CD8-positive, alpha-beta memory T cell (primary cell): ENCODE measurements at regions not wholly inside any gene's neighbourhood (a gene's known extent, or its start where the extent isn't known, plus 50 kb on each side); places are given as distances from the start of the nearest gene placed in this dataset.

Experiments used
- CTCF ChIA-PET: fragments of 350-600 bp; sonication (Branson Sonifier 250); formaldehyde crosslinking; loops from one replicate; lab custom pipeline; 2021; ENCODE audit warnings: antibody characterized with exemption; lab: Charles Lee
- POLR2A ChIA-PET: fragments of 350-600 bp; sonication (Branson Sonifier 250); formaldehyde crosslinking; loops from one replicate; lab custom pipeline; 2021; ENCODE audit warnings: antibody characterized with exemption; lab: Charles Lee
- DNase-seq, 5 donors: peaks; one replicate each; pipeline versions ENCODE4 v3.0.0 to v3.0.0-alpha.2; 2020 to 2022; ENCODE audit warnings: mixed read lengths in 1 of 5
- H3K27ac ChIP-seq: one replicate; pipeline ENCODE4 v1.7.0; 2013; ENCODE audit warnings: low read depth, mild to moderate bottlenecking, low read length, moderate library complexity
- H3K27me3 ChIP-seq: 2 replicates; pipeline ENCODE4 v1.7.0; 2013; ENCODE audit warnings: low read length, mild to moderate bottlenecking; ENCODE audit not compliant: insufficient read depth, poor library complexity, severe bottlenecking
- H3K36me3 ChIP-seq: 2 replicates; pipeline ENCODE4 v1.7.0; 2013; ENCODE audit warnings: mild to moderate bottlenecking, low read length, moderate library complexity; ENCODE audit not compliant: insufficient read depth
- H3K4me1 ChIP-seq: 2 replicates; pipeline ENCODE4 v1.7.0; 2013; ENCODE audit warnings: mild to moderate bottlenecking, low read length, moderate library complexity; ENCODE audit not compliant: insufficient read depth
- H3K4me3 ChIP-seq: 2 replicates; pipeline ENCODE4 v1.7.0; 2013; ENCODE audit warnings: mild to moderate bottlenecking, low read length
- H3K9me3 ChIP-seq: 2 replicates; pipeline ENCODE4 v1.7.0; 2013; ENCODE audit warnings: mild to moderate bottlenecking, low read length
- H3K27ac Mint-ChIP-seq, 8 donors: one replicate each; pipeline ENCODE4 v1.8.0; 2020 to 2021; ENCODE audit warnings: mixed read lengths in 8 of 8, mild to moderate bottlenecking in 6 of 8, inconsistent platforms in 3 of 8, moderate library complexity in 3 of 8
- H3K27me3 Mint-ChIP-seq, 2 donors: one replicate each; pipeline ENCODE4 v1.8.0; 2020 to 2021; ENCODE audit warnings: mixed read lengths in 2 of 2, mild to moderate bottlenecking in 1 of 2, moderate library complexity in 1 of 2
- H3K36me3 Mint-ChIP-seq, 3 donors: one replicate each; pipeline ENCODE4 v1.8.0; 2020 to 2021; ENCODE audit warnings: mixed read lengths in 3 of 3, inconsistent platforms in 1 of 3, mild to moderate bottlenecking in 1 of 3
- H3K4me1 Mint-ChIP-seq, 3 donors: one replicate each; pipeline ENCODE4 v1.8.0; 2020 to 2021; ENCODE audit warnings: mixed read lengths in 3 of 3, inconsistent platforms in 1 of 3, mild to moderate bottlenecking in 1 of 3
- H3K4me3 Mint-ChIP-seq, 7 donors: one replicate each; pipeline ENCODE4 v1.8.0; 2020 to 2021; ENCODE audit warnings: mixed read lengths in 7 of 7, mild to moderate bottlenecking in 6 of 7, moderate library complexity in 4 of 7, inconsistent platforms in 2 of 7
- H3K9me3 Mint-ChIP-seq, 5 donors: one replicate each; pipeline ENCODE4 v1.8.0; 2020 to 2022; ENCODE audit warnings: mixed read lengths in 5 of 5, mild to moderate bottlenecking in 3 of 5, moderate library complexity in 2 of 5, inconsistent platforms in 1 of 5

GRCh38 chr2:175824243-175824642, 177.8 kb downstream of the LNPK start:
- Mint-ChIP-seq H3K4me1 (no peaks in the 10 kb centered on the region), H3K27ac (no peak overlapping the region), H3K36me3 (no peaks in the 10 kb centered on the region), H3K27me3 (peaks cover 3 to 37% of the 10 kb centered on the region in 2 donors), H3K9me3 (peaks cover 0 to 3% (median 0%) of the 10 kb centered on the region in 5 donors), H3K4me3 (no peak overlapping the region)
- no peaks in the 10 kb centered on the region for H3K36me3 ChIP-seq
- ChIA-PET POLR2A (no interaction called here), CTCF (no interaction called here)
- H3K27me3 ChIP-seq, result no peaks in the 10 kb centered on the region
- DNase-seq, result no peak
- H3K4me3 ChIP-seq, result no peak overlapping the region
- H3K4me1 ChIP-seq, result no peaks in the 10 kb centered on the region
- no peak overlapping the region for H3K27ac ChIP-seq
- H3K9me3 ChIP-seq, result no peaks in the 10 kb centered on the region

GRCh38 chr2:175823707-175824073, 178.4 kb downstream of the LNPK start:
- CTCF ChIA-PET, result no interaction called here

GRCh38 chr2:175823002-175823706, 178.9 kb downstream of the LNPK start:
- Histone ChIP-seq H3K4me3 (no peak overlapping the region), H3K9me3 (no peaks in the 10 kb centered on the region), H3K27me3 (no peaks in the 10 kb centered on the region), H3K4me1 (no peaks in the 10 kb centered on the region), H3K36me3 (no peaks in the 10 kb centered on the region), H3K27ac (no peak overlapping the region)
- no peak overlapping the region for H3K27ac Mint-ChIP-seq
- CTCF ChIA-PET, result no interaction called here
- no peaks in the 10 kb centered on the region for H3K36me3 Mint-ChIP-seq
- peaks cover 3 to 37% of the 10 kb centered on the region in 2 donors for H3K27me3 Mint-ChIP-seq
- no peak for DNase-seq
- no peaks in the 10 kb centered on the region for H3K4me1 Mint-ChIP-seq
- POLR2A ChIA-PET, result no interaction called here
- no peak overlapping the region for H3K4me3 Mint-ChIP-seq
- peaks cover 0 to 4% (median 0%) of the 10 kb centered on the region in 5 donors for H3K9me3 Mint-ChIP-seq

More at GRCh38 chr2:175823707-175824073, 178.4 kb downstream of the LNPK start:
- Histone ChIP-seq H3K27ac (no peak overlapping the region), H3K4me1 (no peaks in the 10 kb centered on the region), H3K27me3 (no peaks in the 10 kb centered on the region), H3K9me3 (no peaks in the 10 kb centered on the region), H3K36me3 (no peaks in the 10 kb centered on the region), H3K4me3 (no peak overlapping the region)
- DNase-seq, result no peak
- Mint-ChIP-seq H3K4me1 (no peaks in the 10 kb centered on the region), H3K4me3 (no peak overlapping the region), H3K27me3 (peaks cover 3 to 37% of the 10 kb centered on the region in 2 donors), H3K27ac (no peak overlapping the region), H3K9me3 (peaks cover 0 to 4% (median 0%) of the 10 kb centered on the region in 5 donors), H3K36me3 (no peaks in the 10 kb centered on the region)
- POLR2A ChIA-PET, result no interaction called here

GRCh38 chr2:175817221-175817620, 184.8 kb downstream of the LNPK start:
- ChIA-PET POLR2A (no interaction called here), CTCF (no interaction called here)
- Mint-ChIP-seq H3K27me3 (peaks cover 3 to 13% of the 10 kb centered on the region in 2 donors), H3K36me3 (no peaks in the 10 kb centered on the region), H3K9me3 (peaks cover 0 to 7% (median 2%) of the 10 kb centered on the region in 5 donors), H3K27ac (no peak overlapping the region), H3K4me3 (no peak overlapping the region), H3K4me1 (no peaks in the 10 kb centered on the region)
- H3K27ac ChIP-seq, result no peak overlapping the region
- H3K9me3 ChIP-seq, result no peaks in the 10 kb centered on the region
- DNase-seq, result no peak
- no peaks in the 10 kb centered on the region for H3K4me1 ChIP-seq
- no peaks in the 10 kb centered on the region for H3K36me3 ChIP-seq
- no peaks in the 10 kb centered on the region for H3K27me3 ChIP-seq
- no peak overlapping the region for H3K4me3 ChIP-seq

- Histone ChIP-seq H3K27ac (no peak overlapping the region), H3K4me3 (no peak overlapping the region), H3K4me1 (no peaks in the 10 kb centered on the region), H3K36me3 (no peaks in the 10 kb centered on the region), H3K27me3 (no peaks in the 10 kb centered on the region), H3K9me3 (no peaks in the 10 kb centered on the region)
- DNase-seq, result no peak
- no peak overlapping the region for H3K27ac Mint-ChIP-seq
- no peaks in the 10 kb centered on the region for H3K36me3 Mint-ChIP-seq
- ChIA-PET POLR2A (no interaction called here), CTCF (no interaction called here)
- no peak overlapping the region for H3K4me3 Mint-ChIP-seq
- H3K4me1 Mint-ChIP-seq, result no peaks in the 10 kb centered on the region
- peaks cover 0 to 7% (median 2%) of the 10 kb centered on the region in 5 donors for H3K9me3 Mint-ChIP-seq
- H3K27me3 Mint-ChIP-seq, result peaks cover 2 to 8% of the 10 kb centered on the region in 2 donors
Observed at GRCh38 chr2:175815537-175815936, 186.5 kb downstream of the LNPK start.

- H3K27me3 ChIP-seq, result no peaks in the 10 kb centered on the region
- no peak overlapping the region for H3K27ac ChIP-seq
- Mint-ChIP-seq H3K27ac (no peak overlapping the region), H3K36me3 (no peaks in the 10 kb centered on the region), H3K4me1 (no peaks in the 10 kb centered on the region), H3K4me3 (no peak overlapping the region), H3K27me3 (peaks cover 0 to 25% of the 10 kb centered on the region in 2 donors), H3K9me3 (peaks cover 0 to 6% (median 2%) of the 10 kb centered on the region in 5 donors)
- no peak for DNase-seq
- ChIA-PET POLR2A (no interaction called here), CTCF (no interaction called here)
- H3K4me3 ChIP-seq, result no peak overlapping the region
- no peaks in the 10 kb centered on the region for H3K4me1 ChIP-seq
- H3K36me3 ChIP-seq, result no peaks in the 10 kb centered on the region
- no peaks in the 10 kb centered on the region for H3K9me3 ChIP-seq
Observed at GRCh38 chr2:175811971-175812370, 190.1 kb downstream of the LNPK start.

- POLR2A ChIA-PET, result no interaction called here
- peaks cover 0 to 25% of the 10 kb centered on the region in 2 donors for H3K27me3 Mint-ChIP-seq
- H3K4me3 Mint-ChIP-seq, result no peak overlapping the region
- no peaks in the 10 kb centered on the region for H3K27me3 ChIP-seq
- no peaks in the 10 kb centered on the region for H3K9me3 ChIP-seq
- H3K36me3 ChIP-seq, result no peaks in the 10 kb centered on the region
- CTCF ChIA-PET, result no interaction called here
- H3K4me1 ChIP-seq, result no peaks in the 10 kb centered on the region
- H3K4me3 ChIP-seq, result no peak overlapping the region
- no peaks in the 10 kb centered on the region for H3K36me3 Mint-ChIP-seq
- H3K27ac Mint-ChIP-seq, result no peak overlapping the region
- H3K9me3 Mint-ChIP-seq, result peaks cover 0 to 2% (median 0%) of the 10 kb centered on the region in 5 donors
- DNase-seq, result no peak
- H3K4me1 Mint-ChIP-seq, result no peaks in the 10 kb centered on the region
- no peak overlapping the region for H3K27ac ChIP-seq
Observed at GRCh38 chr2:175808858-175809257, 193.2 kb downstream of the LNPK start.

GRCh38 chr2:175808078-175808477, 194.0 kb downstream of the LNPK start:
- peaks cover 0 to 2% (median 0%) of the 10 kb centered on the region in 5 donors for H3K9me3 Mint-ChIP-seq
- DNase-seq, result no peak
- no peak overlapping the region for H3K4me3 Mint-ChIP-seq
- Histone ChIP-seq H3K36me3 (no peaks in the 10 kb centered on the region), H3K27ac (no peak overlapping the region), H3K4me1 (no peaks in the 10 kb centered on the region), H3K4me3 (no peak overlapping the region), H3K27me3 (no peaks in the 10 kb centered on the region), H3K9me3 (no peaks in the 10 kb centered on the region)
- POLR2A ChIA-PET, result no interaction called here
- no peaks in the 10 kb centered on the region for H3K36me3 Mint-ChIP-seq
- no peak overlapping the region for H3K27ac Mint-ChIP-seq
- peaks cover 0 to 25% of the 10 kb centered on the region in 2 donors for H3K27me3 Mint-ChIP-seq
- CTCF ChIA-PET, result no interaction called here
- H3K4me1 Mint-ChIP-seq, result no peaks in the 10 kb centered on the region
